NCI-H2107 treated with DMSO at 0.1 percent for 48 hours (cell line): ENCODE measurements at regions not wholly inside any gene's neighbourhood (a gene's known extent, or its start where the extent isn't known, plus 50 kb on each side); places are given as distances from the start of the nearest gene placed in this dataset.
"Not testable (repeated sequence)": the region's sequence is repeated elsewhere in the genome, so short reads cannot be mapped to it uniquely, and the experiment has no call there.

Experiments used
- DNase-seq: peaks from one replicate; lab custom pipeline; 2025; ENCODE audit not compliant: unreplicated experiment; lab: John Stamatoyannopoulos, UW

DNA sequence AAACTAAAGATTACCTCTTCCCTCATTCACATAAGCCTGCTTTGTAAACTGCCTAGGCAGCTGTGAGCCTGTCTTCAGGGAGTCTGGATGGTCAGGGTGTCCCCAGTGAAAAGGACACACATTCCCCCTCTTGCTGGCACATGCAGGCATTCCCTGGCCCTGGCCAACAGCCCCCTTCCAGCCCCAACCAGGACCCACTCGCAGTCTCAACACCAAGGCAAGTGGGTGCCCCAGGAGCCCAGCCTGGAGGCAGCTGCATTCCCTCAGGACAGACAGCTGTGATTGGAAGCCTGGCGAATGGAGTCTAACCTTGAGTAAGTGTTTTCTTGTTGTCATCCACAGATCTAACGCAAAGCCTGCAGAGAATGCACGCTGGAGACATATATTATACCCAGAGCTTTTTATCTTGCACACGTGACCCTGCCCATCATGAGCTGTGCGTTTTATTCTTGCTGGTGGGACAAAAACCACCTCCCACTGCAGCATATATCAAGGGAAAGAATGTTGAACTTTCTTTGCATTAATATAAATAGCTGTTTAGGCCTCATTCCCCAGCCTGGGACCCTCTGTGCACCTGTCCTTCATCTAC lies 95.0 kb upstream of the LHX1 start:
- DNase-seq = no peak

DNA sequence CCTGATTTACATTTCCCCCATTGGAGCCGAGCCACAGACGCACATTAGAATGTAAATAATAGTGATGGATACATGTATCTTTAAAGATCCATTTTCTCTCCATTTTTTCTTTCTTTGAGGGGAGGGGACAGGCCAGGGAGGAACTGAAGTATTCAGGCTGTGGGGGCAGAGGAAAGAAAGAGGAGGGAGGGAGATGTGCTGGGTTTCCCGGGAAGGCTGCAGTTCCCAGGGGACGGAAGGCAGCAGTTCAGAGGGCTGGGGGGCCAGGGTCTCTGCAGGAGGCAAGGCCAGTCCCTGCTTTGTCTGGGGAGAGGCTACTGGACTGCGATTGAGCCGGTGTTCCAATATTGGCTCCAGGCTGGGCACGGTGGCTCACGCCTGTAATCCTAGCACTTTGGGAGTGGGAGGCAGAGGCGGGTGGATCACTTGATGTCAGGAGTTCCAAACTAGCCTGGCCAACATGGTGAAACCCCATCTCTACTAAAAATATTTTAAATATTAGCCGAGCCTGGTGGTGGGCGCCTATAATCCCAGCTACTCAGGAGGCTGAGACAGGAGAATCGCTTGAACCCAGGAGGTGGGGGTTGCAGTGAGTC lies 94.2 kb upstream of the LHX1 start:
- no peak for DNase-seq

DNA sequence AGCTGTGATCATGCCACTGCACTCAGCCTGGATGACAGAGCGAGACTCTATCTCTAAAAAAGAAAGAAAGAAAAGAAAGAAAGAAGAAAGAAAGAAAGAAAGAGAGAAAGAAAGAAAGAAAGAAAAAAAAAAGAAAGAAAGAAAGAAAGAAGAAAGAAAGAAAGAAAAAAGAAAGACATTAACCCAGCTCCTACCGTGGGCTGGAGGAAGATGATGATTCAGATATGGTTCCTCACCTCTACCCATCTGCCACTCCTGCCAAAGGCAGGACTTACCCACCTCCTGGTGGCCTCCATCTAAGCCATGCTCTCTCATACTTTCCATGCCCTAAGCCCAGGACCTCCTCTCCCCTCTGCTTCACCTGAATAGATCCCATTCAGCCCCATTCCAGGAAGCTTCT lies 93.3 kb upstream of the LHX1 start:
- DNase-seq = no peak

DNA sequence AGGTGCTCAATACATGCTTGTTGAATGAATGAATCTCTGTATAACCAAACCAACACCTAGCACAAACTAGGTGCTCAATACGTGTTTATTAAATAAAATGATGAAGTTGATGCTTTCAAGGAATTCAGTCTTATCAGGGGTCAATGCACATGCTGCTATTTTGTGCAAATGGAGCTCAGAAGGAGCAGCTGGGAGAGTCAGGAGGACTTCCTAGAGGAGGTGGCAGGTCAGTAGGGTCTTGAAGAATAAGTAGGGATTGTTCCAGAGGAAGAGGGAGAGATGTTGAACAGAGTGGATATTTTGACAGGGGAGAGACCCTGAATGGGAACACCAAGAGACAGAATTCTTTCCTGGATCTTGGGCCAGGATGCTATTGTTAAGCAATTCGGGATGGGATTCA lies 92.7 kb upstream of the LHX1 start:
- DNase-seq = no peak

DNA sequence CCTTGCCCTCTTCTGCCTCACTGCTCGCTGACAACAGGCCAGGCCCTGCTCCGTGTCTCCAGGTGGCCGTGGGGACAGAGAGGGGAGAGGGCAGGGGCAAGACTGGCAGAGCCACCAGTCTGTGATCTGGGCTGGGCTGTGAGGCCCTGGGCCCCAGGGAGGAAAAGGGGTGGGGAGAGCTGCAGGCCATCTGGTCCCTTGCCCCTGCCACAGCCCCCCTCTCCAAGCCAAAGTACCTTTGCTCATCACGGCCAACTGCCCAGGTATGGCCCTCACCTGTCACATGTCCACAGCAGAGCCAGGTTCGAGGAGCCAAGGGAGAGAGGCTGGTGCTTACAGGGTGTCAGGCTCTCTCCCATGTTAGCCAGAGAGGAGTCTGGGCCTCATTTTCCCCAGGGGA lies 91.4 kb upstream of the LHX1 start:
- DNase-seq = no peak

- DNase-seq = no peak
Measured at GRCh38 chr17:36846410-36847292, 90.6 kb upstream of the LHX1 start.

DNA sequence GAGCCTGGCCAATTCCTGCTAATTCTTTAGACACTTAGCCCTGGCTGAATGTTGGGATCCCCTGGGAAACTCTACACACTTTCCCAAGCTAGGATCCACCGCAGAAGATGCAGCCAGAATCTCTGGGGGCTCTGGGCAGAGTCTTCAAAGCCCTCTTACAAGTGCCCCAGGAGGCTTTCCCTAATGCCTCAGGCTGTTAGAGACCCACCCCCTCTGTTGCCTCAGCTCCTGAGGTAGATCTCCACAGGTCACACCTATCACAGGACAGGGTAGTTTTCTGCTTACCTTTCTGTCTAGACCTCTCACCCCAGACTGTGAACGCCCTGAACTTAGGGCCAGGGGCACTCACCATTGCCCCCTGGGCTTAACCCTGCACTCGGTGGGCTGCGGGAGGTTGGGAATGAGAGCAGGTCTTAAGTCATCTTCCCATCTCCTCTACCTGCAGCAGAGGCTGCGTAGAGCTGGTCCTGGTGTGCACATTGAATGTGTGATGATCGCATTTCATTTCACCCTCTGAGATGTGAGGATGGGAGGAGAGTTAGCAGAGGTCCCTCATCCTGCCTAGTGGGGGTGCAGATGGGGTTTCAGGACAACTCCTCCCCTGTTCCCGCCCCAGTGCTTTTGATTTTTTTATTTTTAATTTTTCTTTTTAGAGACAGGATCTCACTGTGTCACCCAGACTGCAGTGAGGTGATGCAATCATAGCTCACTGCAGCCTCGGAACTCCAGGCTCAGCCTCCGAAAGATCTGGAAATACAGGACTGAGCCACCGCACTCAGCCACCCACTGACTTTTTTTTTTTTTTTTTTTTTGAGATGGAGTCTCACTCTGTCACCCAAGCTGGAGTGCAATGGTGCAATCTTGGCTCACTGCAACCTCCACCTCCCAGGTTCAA lies 89.0 kb upstream of the LHX1 start:
- DNase-seq = no peak

DNA sequence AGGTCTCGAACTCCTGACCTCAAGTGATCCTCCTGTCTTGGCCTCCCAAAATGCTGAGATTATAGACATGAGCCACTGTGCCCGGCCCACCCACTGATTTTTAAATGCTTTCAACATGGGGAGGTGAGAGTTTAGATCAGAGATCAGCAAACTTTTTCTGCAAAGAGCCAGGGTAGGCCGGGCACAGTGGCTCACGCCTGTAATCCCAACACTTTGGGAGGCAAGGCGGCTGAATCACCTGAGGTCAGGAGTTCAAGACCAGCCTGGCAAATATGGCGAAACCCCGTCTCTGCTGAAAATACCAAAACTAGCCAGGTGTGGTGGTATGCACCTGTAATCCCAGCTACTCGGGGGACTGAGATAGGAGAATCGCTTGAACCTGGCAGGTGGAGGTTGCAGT lies 88.3 kb upstream of the LHX1 start:
- not testable (repeated sequence) for DNase-seq

GRCh38 chr17:36849871-36850348 lies 87.4 kb upstream of the LHX1 start:
- DNase-seq = no peak

DNA sequence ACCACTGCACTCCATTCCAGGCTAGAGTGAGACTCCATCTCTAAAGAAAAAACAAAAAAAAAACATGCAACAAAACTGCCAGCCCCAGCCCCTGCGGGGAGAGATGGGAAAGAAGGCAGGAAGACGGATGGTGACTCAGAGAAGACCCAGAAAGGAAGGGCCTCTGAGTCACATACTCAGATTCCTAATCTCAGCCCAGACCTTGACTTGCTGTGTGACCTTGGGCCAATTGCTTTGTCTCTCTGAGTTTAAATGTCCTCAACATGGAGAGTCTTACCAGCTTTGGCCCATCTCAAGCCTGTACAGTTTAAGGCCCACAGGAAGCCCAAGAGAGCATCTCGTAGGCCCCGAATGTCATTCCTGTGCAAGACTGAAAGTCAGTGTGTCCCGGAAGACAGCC lies 86.5 kb upstream of the LHX1 start:
- no peak for DNase-seq

DNA sequence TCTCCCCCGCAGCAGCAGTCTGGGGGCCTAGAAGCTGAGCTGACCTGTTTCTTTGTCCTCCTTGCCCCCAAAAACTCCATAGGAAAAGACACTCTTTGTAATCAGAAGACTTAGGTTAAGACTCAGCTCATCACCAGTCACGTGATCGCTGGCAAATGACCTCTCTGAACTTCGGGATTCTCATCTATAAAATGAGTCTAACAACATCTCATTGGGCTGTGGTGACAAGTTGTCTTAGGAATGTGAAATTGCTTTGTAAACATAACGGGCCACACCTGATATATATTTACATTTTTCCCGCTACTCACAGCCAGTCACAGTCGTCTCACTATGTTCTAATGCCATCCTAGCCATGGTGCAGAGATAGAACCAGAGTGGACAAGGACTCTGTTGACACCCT lies 86.0 kb upstream of the LHX1 start:
- no peak for DNase-seq

- not testable (repeated sequence) for DNase-seq
Measured at GRCh38 chr17:36852478-36852877, 84.8 kb upstream of the LHX1 start.

DNA sequence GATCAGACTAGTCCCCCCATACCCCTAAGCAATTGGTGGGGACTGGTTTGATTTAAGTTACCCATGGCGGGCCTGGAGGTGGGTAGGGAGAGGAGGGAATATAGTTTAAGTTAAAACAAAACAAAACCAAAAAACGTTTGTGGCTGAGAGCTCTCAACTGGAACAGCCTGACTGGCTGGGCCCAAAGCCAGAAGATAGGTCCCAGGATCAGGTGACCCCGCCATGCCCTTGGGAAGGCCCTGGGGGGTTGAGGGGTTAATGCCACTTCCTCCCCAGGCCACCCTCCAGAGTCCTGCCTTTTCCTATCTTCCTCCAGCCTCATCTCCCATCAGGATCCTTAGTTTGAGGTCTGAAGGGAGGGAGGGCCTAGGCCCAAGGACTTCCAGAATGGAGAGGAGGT lies 82.3 kb upstream of the LHX1 start:
- DNase-seq = no peak

GRCh38 chr17:36855459-36855858 lies 81.8 kb upstream of the LHX1 start:
- no peak for DNase-seq

DNA sequence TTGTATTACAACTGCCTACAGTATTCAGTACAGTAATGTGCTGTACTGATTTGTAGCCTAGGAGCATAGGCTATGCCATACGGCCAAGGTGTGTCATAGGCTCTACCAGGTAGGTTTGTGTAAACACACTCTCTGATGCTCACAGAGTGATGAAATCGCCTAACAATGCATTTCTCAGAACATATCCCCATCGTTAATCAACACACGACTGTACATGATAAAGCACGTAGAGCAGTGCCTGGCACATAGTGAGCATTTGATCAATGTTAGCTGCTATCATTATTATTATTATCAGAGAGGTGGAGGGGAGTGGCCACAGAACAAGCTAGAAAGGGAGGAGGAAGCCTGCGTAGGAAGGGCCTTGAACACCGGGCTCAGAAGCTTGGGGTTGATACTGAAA lies 81.1 kb upstream of the LHX1 start:
- no peak for DNase-seq

DNA sequence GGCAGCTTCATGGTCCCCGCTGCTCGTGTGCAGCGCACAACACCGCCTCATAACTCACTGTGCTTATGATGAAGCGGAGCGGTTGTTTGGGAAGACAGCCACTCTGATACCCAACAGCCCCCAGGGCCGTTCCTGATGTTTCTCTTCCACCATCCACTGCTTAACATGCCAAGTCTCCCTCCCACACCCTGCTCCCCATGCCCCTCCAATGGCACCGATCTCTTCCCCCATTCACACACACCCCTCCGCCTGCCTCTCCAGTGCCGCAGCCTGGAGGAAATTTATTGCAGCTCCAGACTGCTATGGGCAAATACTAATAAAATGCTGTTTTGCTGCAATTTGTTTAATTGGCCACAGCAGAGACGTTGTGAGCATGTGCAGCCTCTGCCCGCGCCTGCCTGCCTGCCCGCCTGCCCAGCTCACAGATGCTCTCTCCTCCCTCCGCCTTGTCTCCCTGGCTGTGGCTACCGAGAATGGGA lies 80.3 kb upstream of the LHX1 start:
- DNase-seq = no peak

- no peak for DNase-seq
Measured at GRCh38 chr17:36857698-36858097, 79.6 kb upstream of the LHX1 start.

DNA sequence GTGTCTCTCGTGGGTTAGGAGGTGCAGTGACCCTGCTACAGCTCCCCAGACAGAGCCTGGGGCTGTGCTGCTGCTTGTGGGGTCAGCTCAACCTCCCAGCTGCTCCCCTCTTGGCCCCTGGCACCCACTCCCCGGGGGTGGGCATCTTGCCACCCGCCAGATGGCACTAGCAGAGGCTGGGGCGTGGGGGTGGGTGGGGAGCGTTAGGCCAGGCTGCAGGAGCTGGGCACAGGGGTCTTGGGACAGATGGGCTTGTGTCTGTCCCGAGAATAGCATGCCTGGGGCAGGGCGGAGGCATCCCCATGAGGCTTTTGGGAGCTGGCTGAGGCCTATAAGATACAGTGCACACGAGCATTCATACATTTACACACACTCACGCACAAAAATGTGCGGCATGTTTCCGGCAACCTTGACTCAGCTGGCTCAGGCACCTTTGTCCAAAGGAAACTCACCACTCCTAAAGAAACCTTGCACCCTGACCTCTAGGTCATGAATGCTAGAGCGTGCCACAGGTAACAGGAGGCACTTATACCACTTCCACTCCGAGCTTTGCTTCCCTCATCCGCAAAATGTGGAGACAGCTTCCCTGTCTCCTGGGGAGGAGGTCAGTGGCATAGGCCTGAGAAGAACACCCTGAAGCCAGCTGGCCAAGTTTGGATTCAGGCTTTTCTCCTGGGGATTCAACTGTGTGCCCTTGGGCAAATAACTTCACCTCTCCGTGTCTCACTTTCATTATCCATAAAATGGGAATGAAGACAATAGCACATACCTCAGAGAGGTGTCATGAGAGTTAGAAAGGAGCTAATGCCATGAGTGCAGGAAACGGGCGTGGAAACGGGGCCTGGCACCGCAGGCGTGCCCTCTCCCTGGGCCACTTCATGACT lies 78.9 kb upstream of the LHX1 start:
- no peak for DNase-seq

GRCh38 chr17:36859003-36859300 lies 78.3 kb upstream of the LHX1 start:
- DNase-seq = no peak

DNA sequence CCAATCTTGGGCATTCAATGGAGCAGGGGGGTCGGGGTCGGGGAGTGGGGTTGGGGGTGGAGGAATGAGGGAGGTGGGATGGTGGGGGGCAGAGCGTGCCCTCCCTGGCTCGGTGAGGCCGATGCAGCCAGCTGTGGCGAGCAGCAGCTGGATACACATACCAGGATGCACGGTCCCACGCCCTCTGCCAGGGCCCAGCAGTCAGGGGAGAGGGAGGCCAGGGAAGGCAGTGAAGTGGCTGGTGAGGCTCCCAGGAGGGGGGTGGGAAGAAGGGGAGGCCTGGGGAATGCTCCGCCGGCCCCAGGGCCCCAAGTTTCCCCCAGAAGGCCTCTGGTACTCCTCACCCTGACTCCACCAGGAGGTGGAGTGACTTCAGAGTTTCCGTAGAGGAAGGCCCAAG lies 77.6 kb upstream of the LHX1 start:
- DNase-seq = no peak
